Lung (tissue), 11 donors: ENCODE measurements at regions not wholly inside any gene's neighbourhood (a gene's known extent, or its start where the extent isn't known, plus 50 kb on each side); places are given as distances from the start of the nearest gene placed in this dataset.

Experiments used
- ATAC-seq: fragments of 200-7000 bp; cut with Tn5 transposase; one replicate; pipeline ENCODE4 v1.9.1; 2020; ENCODE audit warnings: moderate number of reproducible peaks; ENCODE audit not compliant: insufficient read depth, low FRiP score
- DNase-seq, 3 donors: peaks; one replicate each; pipeline ENCODE4 v3.0.0-alpha.2; 2013 to 2017
- H3K27ac ChIP-seq, 2 donors: one replicate each; pipeline ENCODE4 v1.5.1; 2013; ENCODE audit warnings: mild to moderate bottlenecking in 2 of 2, moderate library complexity in 2 of 2, control low read depth in 1 of 2, inconsistent platforms in 1 of 2, low read depth in 1 of 2, low read length in 1 of 2
- H3K27me3 ChIP-seq, 3 donors: one replicate each; pipeline ENCODE4 v1.5.1; 2013; ENCODE audit warnings: low read length in 2 of 3; ENCODE audit not compliant: control insufficient read depth in 3 of 3, insufficient read depth in 3 of 3
- H3K36me3 ChIP-seq, 4 donors: one replicate each; pipeline ENCODE4 v1.5.1; 2013; ENCODE audit warnings: low read length in 4 of 4, mild to moderate bottlenecking in 1 of 4, moderate library complexity in 1 of 4; ENCODE audit not compliant: control insufficient read depth in 4 of 4, insufficient read depth in 4 of 4
- H3K4me1 ChIP-seq, 5 donors: one replicate each; pipeline ENCODE4 v1.5.1; 2013; ENCODE audit warnings: low read length in 5 of 5, mild to moderate bottlenecking in 2 of 5, moderate library complexity in 1 of 5; ENCODE audit not compliant: control insufficient read depth in 5 of 5, insufficient read depth in 5 of 5
- H3K4me3 ChIP-seq: one replicate; pipeline ENCODE4 v1.5.1; 2013; ENCODE audit warnings: mild to moderate bottlenecking, control low read depth, moderate library complexity
- H3K9ac ChIP-seq, 2 donors: one replicate each; pipeline ENCODE4 v1.5.1; 2013; ENCODE audit warnings: low read length in 2 of 2, control low read depth in 1 of 2; ENCODE audit not compliant: insufficient read depth in 1 of 2
- H3K9me3 ChIP-seq, 4 donors: one replicate each; pipeline ENCODE4 v1.5.1; 2013; ENCODE audit warnings: low read length in 3 of 4, mild to moderate bottlenecking in 1 of 4, moderate library complexity in 1 of 4; ENCODE audit not compliant: control insufficient read depth in 4 of 4, insufficient read depth in 3 of 4
- WGBS, 2 donors: extraction: QIAGEN DNeasy Blood & Tissue Kit; methylation state at CpG; one replicate each; pipeline ENCODE4 v1.1.7; 2013; 5-methylcytosine and 5-hydroxymethylcytosine counted together
- TF ChIP-seq, protein P1 (sequence below): IDR thresholded peaks from 2 replicates; pipeline ENCODE4 v1.5.1; 2012; ENCODE audit warnings: mild to moderate bottlenecking; ENCODE audit errors: control extremely low read depth, extremely low read depth
- donor health status: control.
- donor health status: control.
- donor health status: Bipolar disorder and iron deficiency.
- donor health status: healthy.
- donor health status: DM: yes; HTN: yes; CAD: no.

DNA sequence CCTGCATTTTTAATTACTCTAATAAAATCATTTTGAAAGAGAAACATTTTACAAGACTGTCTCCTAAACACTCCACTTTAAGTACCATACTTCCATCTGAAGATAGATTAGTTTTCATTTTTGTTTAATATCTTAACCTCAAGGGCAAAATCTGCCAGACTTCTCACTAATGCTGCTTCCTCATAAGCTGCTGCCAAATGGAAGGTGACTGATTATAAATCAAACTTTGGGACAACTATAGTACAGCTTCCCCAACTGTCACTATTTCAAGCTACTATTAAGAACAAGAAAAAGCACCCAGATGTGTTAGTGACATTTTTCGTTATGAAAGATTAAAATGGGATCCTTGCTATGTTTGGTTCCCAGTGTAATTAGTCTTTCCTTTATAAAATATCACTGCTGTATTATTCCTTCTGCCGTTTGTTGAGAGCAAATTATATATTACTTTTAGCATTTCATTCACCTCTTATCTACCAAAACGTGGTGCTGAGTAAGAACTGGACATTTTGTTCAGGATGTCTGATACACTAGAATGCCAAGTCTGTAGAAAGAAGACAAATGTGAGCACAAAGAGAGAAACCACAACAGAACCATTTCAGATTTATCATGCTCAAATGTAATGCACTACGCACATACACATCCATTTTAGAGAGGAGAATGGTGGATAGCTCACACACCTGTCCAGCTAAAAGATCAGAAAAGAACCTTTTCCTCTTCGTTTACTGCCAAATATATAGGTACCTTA lies 312.2 kb upstream of the C11orf87 start:
- Histone ChIP-seq H3K27ac (no peak overlapping the region), H3K4me3 (no peak overlapping the region), H3K4me1 (peaks cover 0 to 7% (median 2%) of the 10 kb centered on the region in 5 donors), H3K9me3 (no peaks in the 10 kb centered on the region), H3K36me3 (no peaks in the 10 kb centered on the region), H3K27me3 (no peaks in the 10 kb centered on the region), H3K9ac (no peak overlapping the region)
- WGBS, 2 donors, result 41 to 55% methylated on average over 5 of the region's 5 CpGs
- DNase-seq, result no peak
- ATAC-seq, result no peak
- TF ChIP-seq, protein P1, sequence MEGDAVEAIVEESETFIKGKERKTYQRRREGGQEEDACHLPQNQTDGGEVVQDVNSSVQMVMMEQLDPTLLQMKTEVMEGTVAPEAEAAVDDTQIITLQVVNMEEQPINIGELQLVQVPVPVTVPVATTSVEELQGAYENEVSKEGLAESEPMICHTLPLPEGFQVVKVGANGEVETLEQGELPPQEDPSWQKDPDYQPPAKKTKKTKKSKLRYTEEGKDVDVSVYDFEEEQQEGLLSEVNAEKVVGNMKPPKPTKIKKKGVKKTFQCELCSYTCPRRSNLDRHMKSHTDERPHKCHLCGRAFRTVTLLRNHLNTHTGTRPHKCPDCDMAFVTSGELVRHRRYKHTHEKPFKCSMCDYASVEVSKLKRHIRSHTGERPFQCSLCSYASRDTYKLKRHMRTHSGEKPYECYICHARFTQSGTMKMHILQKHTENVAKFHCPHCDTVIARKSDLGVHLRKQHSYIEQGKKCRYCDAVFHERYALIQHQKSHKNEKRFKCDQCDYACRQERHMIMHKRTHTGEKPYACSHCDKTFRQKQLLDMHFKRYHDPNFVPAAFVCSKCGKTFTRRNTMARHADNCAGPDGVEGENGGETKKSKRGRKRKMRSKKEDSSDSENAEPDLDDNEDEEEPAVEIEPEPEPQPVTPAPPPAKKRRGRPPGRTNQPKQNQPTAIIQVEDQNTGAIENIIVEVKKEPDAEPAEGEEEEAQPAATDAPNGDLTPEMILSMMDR, result no peak

DNA sequence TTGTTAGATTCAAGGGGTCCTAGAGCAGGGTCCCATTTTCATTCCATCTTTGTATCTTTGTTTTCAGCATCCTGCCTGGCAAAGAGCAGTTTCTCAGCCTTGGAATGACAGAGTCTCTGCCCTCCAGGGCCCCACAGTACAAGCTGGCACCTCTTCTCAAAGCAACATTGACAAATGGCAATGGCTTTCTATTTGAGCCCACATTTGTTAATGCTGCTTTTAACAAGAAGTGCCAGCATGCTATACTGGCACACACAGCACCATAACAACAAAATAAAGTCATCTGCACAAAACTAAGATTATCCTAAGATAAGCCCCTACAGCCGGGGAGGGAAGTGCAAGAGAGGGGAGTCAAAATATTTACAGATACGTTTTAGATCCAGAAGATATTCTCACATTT lies 309.7 kb upstream of the C11orf87 start:
- H3K9me3 ChIP-seq, result no peaks in the 10 kb centered on the region
- TF ChIP-seq, protein P1, result no peak
- 19 to 35% methylated on average over 2 of the region's 2 CpGs for WGBS, 2 donors
- no peak overlapping the region for H3K4me3 ChIP-seq
- no peaks in the 10 kb centered on the region for H3K27me3 ChIP-seq
- peak in 1 of 3 donors; percentile 1 for DNase-seq
- H3K27ac ChIP-seq, result no peak overlapping the region
- H3K4me1 ChIP-seq, result peaks cover 0 to 7% (median 0%) of the 10 kb centered on the region in 5 donors
- no peak overlapping the region for H3K9ac ChIP-seq
- ATAC-seq, result no peak
- H3K36me3 ChIP-seq, result no peaks in the 10 kb centered on the region

DNA sequence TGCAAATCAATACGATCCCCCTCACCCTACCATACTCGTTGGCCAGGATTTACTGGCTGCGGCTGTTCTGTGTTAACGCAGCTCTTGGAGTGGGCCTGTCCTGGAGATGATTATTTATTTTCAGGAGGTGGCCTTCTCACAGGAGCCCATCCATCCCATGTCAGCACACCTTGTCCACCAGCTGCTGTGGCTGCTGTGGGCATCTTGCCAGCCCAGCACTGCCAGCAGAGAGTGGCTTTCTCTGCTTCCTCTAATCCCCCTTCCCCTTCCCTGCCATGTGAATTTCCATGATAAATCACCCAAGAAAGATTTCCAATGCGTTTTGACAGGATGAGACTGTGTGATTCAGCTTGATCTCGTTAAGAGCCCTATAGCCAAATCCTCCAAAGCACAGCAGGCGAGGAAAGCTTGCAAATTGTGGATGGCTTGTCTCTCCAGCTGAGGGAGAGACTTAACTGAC lies 309.1 kb upstream of the C11orf87 start:
- Histone ChIP-seq H3K9me3 (no peaks in the 10 kb centered on the region), H3K4me3 (no peak overlapping the region), H3K27ac (no peak overlapping the region), H3K9ac (no peak overlapping the region), H3K27me3 (no peaks in the 10 kb centered on the region), H3K36me3 (no peaks in the 10 kb centered on the region), H3K4me1 (peaks cover 0 to 7% (median 0%) of the 10 kb centered on the region in 5 donors)
- WGBS, 2 donors, result 19 to 23% methylated on average over 7 of the region's 7 CpGs
- DNase-seq (peak in 2 of 3 donors; percentile 1 to 19), ATAC-seq (no peak)
- TF ChIP-seq, protein P1, result no peak
